ENCODE measurements at regions not wholly inside any gene's neighbourhood (a gene's known extent, or its start where the extent isn't known, plus 50 kb on each side); places are given as distances from the start of the nearest gene placed in this dataset.

DNA sequence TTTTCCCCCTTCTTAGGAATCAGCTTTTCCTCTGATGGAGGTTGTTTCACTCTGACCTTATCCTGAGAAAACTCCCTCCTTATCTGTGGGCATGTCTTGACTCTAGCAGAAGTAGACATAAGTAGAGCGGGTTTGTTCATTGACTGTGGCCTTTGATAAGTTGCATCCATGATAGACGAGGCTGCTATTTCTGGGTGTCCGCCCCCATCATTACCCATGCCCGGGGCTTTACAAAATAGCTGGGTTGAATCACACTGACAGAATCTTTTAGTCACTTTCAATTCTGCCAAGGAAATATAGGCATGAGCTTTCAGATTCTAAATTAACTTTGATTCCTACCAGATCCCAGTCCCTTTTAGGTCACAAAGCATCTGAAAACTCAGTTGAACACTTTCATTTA is 223.8 kb downstream of the SEC61B start:
- H3K27ac ChIP-seq (replicated peaks): no peak overlapping the region
- no peaks in the 10 kb centered on the region for H3K27me3 ChIP-seq (ENCODE audit: insufficient read depth, poor library complexity, severe bottlenecking)
- DNase-seq (ENCODE audit: low read depth in 1 of 2, low spot score in 1 of 2): no peak

DNA sequence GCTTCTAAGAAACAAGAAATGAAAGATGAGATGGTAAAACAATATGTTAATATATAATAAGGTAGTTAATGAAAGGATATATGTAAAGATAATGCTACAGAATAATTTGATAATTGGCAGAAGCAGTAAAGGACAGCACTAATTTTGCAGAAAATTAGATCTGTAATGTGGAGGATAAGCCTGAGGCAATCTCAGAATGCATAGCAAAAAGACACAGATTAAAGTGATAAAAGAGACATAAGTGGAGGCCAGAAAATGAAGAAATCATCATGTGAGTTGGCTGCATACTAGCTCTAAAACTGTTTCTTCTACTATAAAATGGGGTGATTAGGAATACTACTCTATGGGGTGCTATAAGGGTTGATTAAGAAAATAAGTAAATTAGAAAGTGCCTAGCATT is 225.9 kb downstream of the SEC61B start:
- no peak overlapping the region for H3K27ac ChIP-seq (replicated peaks)
- no peak for DNase-seq (ENCODE audit: low read depth in 1 of 2, low spot score in 1 of 2)
- peaks cover 2% of the 10 kb centered on the region for H3K27me3 ChIP-seq (ENCODE audit: insufficient read depth, poor library complexity, severe bottlenecking)
- TF ChIP-seq, protein P1, sequence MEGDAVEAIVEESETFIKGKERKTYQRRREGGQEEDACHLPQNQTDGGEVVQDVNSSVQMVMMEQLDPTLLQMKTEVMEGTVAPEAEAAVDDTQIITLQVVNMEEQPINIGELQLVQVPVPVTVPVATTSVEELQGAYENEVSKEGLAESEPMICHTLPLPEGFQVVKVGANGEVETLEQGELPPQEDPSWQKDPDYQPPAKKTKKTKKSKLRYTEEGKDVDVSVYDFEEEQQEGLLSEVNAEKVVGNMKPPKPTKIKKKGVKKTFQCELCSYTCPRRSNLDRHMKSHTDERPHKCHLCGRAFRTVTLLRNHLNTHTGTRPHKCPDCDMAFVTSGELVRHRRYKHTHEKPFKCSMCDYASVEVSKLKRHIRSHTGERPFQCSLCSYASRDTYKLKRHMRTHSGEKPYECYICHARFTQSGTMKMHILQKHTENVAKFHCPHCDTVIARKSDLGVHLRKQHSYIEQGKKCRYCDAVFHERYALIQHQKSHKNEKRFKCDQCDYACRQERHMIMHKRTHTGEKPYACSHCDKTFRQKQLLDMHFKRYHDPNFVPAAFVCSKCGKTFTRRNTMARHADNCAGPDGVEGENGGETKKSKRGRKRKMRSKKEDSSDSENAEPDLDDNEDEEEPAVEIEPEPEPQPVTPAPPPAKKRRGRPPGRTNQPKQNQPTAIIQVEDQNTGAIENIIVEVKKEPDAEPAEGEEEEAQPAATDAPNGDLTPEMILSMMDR (IDR thresholded peaks at IDR 0.05; ENCODE audit: insufficient read depth, low read length): no peak
- TF ChIP-seq, protein P2, sequence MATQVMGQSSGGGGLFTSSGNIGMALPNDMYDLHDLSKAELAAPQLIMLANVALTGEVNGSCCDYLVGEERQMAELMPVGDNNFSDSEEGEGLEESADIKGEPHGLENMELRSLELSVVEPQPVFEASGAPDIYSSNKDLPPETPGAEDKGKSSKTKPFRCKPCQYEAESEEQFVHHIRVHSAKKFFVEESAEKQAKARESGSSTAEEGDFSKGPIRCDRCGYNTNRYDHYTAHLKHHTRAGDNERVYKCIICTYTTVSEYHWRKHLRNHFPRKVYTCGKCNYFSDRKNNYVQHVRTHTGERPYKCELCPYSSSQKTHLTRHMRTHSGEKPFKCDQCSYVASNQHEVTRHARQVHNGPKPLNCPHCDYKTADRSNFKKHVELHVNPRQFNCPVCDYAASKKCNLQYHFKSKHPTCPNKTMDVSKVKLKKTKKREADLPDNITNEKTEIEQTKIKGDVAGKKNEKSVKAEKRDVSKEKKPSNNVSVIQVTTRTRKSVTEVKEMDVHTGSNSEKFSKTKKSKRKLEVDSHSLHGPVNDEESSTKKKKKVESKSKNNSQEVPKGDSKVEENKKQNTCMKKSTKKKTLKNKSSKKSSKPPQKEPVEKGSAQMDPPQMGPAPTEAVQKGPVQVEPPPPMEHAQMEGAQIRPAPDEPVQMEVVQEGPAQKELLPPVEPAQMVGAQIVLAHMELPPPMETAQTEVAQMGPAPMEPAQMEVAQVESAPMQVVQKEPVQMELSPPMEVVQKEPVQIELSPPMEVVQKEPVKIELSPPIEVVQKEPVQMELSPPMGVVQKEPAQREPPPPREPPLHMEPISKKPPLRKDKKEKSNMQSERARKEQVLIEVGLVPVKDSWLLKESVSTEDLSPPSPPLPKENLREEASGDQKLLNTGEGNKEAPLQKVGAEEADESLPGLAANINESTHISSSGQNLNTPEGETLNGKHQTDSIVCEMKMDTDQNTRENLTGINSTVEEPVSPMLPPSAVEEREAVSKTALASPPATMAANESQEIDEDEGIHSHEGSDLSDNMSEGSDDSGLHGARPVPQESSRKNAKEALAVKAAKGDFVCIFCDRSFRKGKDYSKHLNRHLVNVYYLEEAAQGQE (IDR thresholded peaks at IDR 0.05; ENCODE audit: insufficient replicate concordance, low read depth): no peak
- TF ChIP-seq SPI1 (IDR thresholded peaks at IDR 0.05; ENCODE audit: borderline replicate concordance, low read depth) (no peak), POLR2AphosphoS5 (IDR thresholded peaks at IDR 0.05; ENCODE audit: low read depth) (no peak), GABPA (IDR thresholded peaks at IDR 0.05; ENCODE audit: low read depth) (no peak)
- no peak overlapping the region for H3K4me3 ChIP-seq (replicated peaks; ENCODE audit: insufficient read depth, low read length)

More for the DNA sequence above, 223.8 kb downstream of the SEC61B start:
- no peak overlapping the region for H3K4me3 ChIP-seq (replicated peaks; ENCODE audit: insufficient read depth, low read length)
- TF ChIP-seq POLR2AphosphoS5 (IDR thresholded peaks at IDR 0.05; ENCODE audit: low read depth) (no peak), SPI1 (IDR thresholded peaks at IDR 0.05; ENCODE audit: borderline replicate concordance, low read depth) (no peak), GABPA (IDR thresholded peaks at IDR 0.05; ENCODE audit: low read depth) (no peak)
- TF ChIP-seq, protein P1 (IDR thresholded peaks at IDR 0.05; ENCODE audit: insufficient read depth, low read length): no peak
- TF ChIP-seq, protein P2 (IDR thresholded peaks at IDR 0.05; ENCODE audit: insufficient replicate concordance, low read depth): no peak

DNA sequence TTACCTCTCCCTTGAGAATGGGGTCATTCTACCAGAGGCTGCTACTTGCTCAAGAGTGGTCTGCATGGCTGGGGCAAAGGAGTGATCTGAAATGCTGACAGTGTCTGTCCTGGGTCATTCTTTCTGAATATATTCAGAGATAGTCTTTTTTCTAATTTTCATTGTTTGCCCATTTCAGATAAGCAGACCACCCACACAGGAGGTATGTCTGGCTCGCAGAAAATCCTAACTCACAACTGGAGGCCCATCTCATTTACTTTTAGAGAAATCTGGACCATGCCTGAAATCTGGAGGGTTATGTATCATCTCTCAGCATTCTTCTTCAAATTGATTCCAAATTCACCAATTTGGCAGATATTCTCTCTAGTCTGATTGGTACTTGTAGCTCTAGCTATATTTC is 227.6 kb downstream of the SEC61B start:
- TF ChIP-seq, protein P2 (IDR thresholded peaks at IDR 0.05; ENCODE audit: insufficient replicate concordance, low read depth): no peak
- TF ChIP-seq GABPA (IDR thresholded peaks at IDR 0.05; ENCODE audit: low read depth) (no peak), POLR2AphosphoS5 (IDR thresholded peaks at IDR 0.05; ENCODE audit: low read depth) (no peak), SPI1 (IDR thresholded peaks at IDR 0.05; ENCODE audit: borderline replicate concordance, low read depth) (no peak)
- TF ChIP-seq, protein P1 (IDR thresholded peaks at IDR 0.05; ENCODE audit: insufficient read depth, low read length): no peak
- Histone ChIP-seq H3K27me3 (ENCODE audit: insufficient read depth, poor library complexity, severe bottlenecking) (peaks cover 2% of the 10 kb centered on the region), H3K27ac (replicated peaks) (no peak overlapping the region), H3K4me3 (replicated peaks; ENCODE audit: insufficient read depth, low read length) (no peak overlapping the region)
- DNase-seq (ENCODE audit: low read depth in 1 of 2, low spot score in 1 of 2): no peak

Data from HL-60 (cell line).